Stomach smooth muscle (tissue), 2 donors: ENCODE measurements at regions not wholly inside any gene's neighbourhood (a gene's known extent, or its start where the extent isn't known, plus 50 kb on each side); places are given as distances from the start of the nearest gene placed in this dataset.
"Not testable (repeated sequence)": the region's sequence is repeated elsewhere in the genome, so short reads cannot be mapped to it uniquely, and the experiment has no call there.

Source experiments
- H3K27ac ChIP-seq: one replicate; pipeline ENCODE4 v1.7.0; 2013; ENCODE audit warnings: mild to moderate bottlenecking, low read length, inconsistent platforms
- H3K27me3 ChIP-seq, 2 donors: one replicate each; pipeline ENCODE4 v1.7.0; 2013; ENCODE audit warnings: low read length in 2 of 2; ENCODE audit not compliant: insufficient read depth in 2 of 2, control insufficient read depth in 1 of 2
- H3K36me3 ChIP-seq, 2 donors: one replicate each; pipeline ENCODE4 v1.7.0; 2013; ENCODE audit warnings: low read length in 2 of 2; ENCODE audit not compliant: control insufficient read depth in 2 of 2, insufficient read depth in 2 of 2
- H3K4me1 ChIP-seq: one replicate; pipeline ENCODE4 v1.7.0; 2013; ENCODE audit warnings: low read length; ENCODE audit not compliant: control insufficient read depth, insufficient read depth
- H3K4me3 ChIP-seq, 2 donors: one replicate each; pipeline ENCODE4 v1.7.0; 2013; ENCODE audit warnings: low read length in 2 of 2
- H3K9ac ChIP-seq, 2 donors: one replicate each; pipeline ENCODE4 v1.7.0; 2013; ENCODE audit warnings: low read length in 2 of 2, mild to moderate bottlenecking in 1 of 2
- H3K9me3 ChIP-seq, 2 donors: one replicate each; pipeline ENCODE4 v1.7.0; 2013; ENCODE audit warnings: low read length in 2 of 2; ENCODE audit not compliant: control insufficient read depth in 2 of 2
- donor health status: healthy.
- donor health status: Pancreatic carcinoma.

DNA sequence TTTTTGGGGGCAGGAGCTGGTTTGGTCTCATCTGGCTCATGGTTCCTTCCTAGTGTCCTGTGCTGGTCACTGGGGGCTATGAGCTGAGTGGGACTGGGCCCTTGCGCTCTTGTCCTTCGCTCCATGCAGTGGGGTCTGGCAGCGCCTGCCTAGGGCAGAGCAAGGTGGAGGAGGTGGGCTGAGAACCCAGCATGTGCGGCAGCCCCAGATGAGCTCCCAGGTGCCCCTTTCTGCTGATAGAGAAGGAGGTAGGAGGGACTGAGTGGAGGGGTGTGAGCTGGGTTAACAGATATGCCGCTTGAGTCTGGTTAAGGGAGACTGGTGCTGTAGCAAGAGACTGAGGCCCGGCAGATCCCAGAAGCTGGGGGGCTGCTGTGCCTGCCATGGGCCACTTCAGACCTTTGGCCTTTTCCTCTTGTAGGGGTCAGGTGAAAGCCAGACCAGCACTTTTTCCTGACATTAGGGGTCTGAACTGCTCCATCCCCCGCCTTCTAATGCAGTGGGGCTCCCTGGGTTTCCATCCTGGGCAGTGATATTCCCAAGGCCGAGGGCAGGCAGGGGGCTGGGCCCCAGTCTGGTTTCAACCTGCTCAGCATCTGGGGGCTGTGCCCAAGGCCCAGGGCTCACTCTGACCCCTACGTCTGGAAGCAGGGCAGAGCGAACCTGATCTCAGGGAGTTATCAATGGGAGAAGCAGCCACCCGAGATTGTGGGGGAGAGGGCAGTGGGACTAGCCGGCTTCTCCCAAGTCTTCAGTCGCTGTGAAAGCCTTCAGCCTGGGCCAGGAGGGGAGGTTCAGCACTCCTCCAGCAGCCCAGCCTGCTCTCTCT is 62.9 kb upstream of the PRR23C start:
- H3K36me3 ChIP-seq, result no peaks in the 10 kb centered on the region
- H3K27ac ChIP-seq, result no peak overlapping the region
- peaks cover 6% of the 10 kb centered on the region in 2 donors for H3K27me3 ChIP-seq
- H3K9ac ChIP-seq, result no peak overlapping the region
- H3K4me3 ChIP-seq, result no peak overlapping the region
- peaks cover 3% of the 10 kb centered on the region for H3K4me1 ChIP-seq
- no peaks in the 10 kb centered on the region for H3K9me3 ChIP-seq

DNA sequence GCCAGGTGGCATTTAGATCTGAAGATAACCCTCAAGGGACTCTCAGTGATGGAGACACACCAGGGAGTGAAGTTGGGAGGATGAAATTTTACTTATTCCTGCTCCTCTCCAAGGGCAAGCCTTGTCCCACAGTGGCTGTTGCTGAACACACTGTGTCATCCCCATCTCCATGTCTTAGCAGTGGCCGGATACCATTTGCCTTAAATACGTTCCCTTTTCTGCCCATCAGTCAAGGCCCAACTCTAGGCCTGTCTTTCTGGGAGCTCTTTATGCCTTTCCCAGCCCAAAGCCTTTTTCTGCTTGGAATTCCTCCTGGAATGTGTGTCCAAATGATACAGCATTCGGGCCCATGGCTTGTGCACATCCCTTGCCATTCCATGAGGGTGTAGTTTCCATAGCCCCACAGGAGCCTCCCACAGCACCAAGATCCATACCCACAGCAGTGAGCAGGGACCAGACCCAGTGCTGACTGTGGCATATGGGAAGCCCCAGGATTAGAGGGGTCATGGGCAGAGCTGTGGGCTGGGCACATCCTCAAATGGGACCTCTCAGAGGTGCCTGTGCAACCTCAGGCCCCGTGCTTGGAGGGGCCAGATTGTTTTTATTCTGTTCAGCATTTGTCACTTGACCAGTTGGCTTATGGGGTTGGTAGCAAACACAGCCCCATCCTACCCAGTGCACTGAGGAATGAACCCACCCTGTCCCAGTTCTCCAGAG is 63.7 kb upstream of the PRR23C start:
- H3K36me3 ChIP-seq, result no peaks in the 10 kb centered on the region
- no peak overlapping the region for H3K4me3 ChIP-seq
- peaks cover 6% of the 10 kb centered on the region in 2 donors for H3K27me3 ChIP-seq
- H3K9me3 ChIP-seq, result no peaks in the 10 kb centered on the region
- H3K4me1 ChIP-seq, result peaks cover 3% of the 10 kb centered on the region
- no peak overlapping the region for H3K9ac ChIP-seq
- H3K27ac ChIP-seq, result no peak overlapping the region

DNA sequence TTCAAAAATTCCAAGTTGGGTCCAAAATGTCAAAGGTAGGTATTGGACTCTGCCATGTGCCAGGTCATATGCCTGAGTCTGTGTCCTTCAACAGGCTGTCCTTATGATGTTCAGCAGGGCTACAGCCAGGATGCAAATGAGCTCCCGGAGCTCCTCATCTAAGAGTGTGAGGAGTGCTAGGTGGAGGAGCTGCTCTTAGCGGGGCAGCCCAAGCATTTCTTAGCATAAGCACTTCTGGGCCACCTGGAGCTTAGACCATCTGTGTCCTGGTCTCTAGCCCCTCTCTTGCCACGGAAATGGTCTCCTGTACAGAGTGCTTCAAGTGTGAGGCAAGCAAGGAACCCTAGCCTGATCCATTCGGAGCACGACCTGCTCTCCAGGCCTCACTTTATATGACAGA is 64.6 kb upstream of the PRR23C start:
- Histone ChIP-seq H3K9me3 (no peaks in the 10 kb centered on the region), H3K4me1 (peaks cover 3% of the 10 kb centered on the region), H3K27me3 (peaks cover 6% of the 10 kb centered on the region in 2 donors), H3K4me3 (no peak overlapping the region), H3K27ac (no peak overlapping the region), H3K36me3 (no peaks in the 10 kb centered on the region), H3K9ac (no peak overlapping the region)

DNA sequence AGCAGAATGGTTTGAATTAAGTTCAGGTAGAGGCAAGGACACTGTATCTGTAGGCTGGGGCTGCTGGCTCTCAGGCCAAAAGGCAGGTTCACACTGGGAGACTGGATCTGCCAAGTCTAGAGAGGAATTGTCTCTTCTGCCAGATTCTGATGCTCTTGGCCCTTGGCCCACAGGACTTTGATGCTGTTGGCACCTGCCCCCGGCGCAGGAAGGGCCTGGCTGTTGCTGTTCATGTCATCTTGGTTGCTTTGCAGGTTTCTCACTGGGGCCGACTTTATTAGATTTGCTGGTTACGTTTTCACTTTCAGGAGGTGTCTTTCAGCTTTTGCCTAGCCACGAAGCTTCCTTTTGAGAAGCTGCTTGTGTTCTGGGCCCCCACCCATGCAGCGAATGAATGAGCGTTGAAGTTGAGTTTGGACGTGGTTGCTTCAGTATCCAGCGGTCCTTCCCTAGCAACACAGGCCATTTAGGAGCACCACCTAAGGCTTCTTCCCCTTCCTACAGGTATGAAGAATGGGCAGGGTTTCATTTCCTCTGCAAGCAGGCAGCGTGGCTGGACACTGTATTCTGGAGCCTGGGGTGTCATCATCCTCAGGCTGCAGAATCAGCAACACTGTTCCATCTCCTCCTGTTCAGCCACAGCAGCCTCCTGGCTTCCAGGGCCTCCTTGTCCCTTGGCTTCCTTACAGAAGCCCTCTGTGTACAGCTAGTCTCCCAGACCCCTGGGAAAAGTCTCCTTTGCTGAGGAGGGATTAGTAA is 65.6 kb upstream of the PRR23C start:
- Histone ChIP-seq H3K27ac (no peak overlapping the region), H3K4me1 (peaks cover 3% of the 10 kb centered on the region), H3K9me3 (no peaks in the 10 kb centered on the region), H3K27me3 (peaks cover 6% of the 10 kb centered on the region in 2 donors), H3K9ac (no peak overlapping the region), H3K36me3 (no peaks in the 10 kb centered on the region), H3K4me3 (no peak overlapping the region)

DNA sequence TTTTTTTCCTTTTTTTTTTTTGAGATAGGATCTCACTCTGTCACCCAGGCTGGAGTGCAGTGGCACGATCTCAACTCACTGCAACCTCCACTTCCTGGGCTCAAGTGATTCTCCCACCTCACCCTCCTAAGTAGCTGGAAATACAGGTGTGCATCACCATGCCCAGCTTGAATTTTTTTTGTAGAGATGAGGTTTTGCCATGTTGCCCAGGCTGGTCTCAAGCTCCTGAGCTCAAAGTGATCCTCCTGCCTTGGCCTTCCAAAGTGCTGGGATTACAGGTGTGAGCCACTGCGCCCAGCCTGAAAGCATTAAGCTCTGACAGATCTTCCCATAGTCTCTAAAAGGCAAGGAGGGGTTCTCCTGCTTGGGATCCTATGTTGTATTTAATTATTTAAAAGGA is 66.2 kb upstream of the PRR23C start:
- H3K4me3 ChIP-seq, H3K36me3 ChIP-seq, H3K27ac ChIP-seq, H3K9ac ChIP-seq, H3K9me3 ChIP-seq, H3K27me3 ChIP-seq, H3K4me1 ChIP-seq: not testable (repeated sequence)

DNA sequence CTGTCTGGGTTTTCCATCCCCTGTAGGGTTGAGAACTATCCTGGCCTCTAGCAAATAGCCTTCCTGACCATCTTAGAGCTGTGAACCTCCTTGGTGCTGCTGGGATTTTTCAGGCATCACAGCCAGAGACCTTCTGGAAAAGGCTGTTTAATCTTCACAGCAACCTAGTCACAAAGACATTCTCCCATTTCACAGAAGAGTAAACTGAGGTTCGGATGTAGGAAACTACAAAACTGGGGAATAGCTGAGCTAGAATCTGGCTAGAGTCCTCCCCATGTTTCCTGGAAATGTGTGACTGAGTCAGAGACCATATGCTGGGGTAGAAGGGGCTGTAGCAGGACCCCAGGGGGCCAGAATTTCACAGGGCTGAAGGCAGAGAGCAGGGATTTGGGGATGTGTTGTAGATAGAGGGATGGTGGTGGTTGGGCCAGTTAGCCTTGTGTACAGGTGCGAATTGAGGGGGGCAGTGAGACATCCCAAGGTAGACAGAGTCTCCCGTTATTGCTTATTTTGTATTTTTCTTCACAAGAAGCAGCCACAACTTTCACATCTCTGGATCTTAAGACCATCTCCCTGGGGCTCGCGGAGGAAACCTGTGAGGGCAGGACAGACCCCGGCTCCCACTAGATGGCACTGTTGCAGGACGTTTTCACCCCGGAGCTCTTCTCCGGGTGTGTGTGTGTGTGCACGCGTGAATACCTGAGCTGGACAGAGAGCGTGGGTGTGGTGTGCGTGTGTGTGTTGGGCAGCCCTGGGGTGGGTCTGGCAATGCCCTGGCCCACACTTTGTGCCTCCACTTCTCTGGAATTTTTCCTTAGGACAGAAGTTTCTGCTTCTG is 66.9 kb upstream of the PRR23C start:
- H3K4me3 ChIP-seq, result no peak overlapping the region
- no peaks in the 10 kb centered on the region for H3K36me3 ChIP-seq
- H3K9ac ChIP-seq, result no peak overlapping the region
- H3K4me1 ChIP-seq, result peaks cover 3% of the 10 kb centered on the region
- peaks cover 6% of the 10 kb centered on the region in 2 donors for H3K27me3 ChIP-seq
- H3K9me3 ChIP-seq, result no peaks in the 10 kb centered on the region
- H3K27ac ChIP-seq, result no peak overlapping the region

DNA sequence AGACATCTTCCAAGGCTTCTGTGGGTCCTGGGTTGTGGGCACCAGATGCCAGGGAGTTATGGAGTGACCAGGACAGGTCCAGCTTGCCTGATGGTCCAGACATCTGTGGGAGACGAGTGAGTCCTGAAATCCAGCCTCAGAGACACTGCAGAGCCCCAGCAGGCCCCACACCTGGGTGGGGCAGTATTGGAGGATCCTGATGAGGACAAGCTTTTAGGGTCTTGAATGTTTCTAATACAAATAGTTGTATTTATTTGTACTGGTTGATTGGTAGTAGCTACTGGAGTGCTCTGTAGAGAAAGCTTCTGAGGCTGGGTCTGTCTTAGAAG is 67.5 kb upstream of the PRR23C start:
- Histone ChIP-seq H3K27me3 (peaks cover 5 to 6% of the 10 kb centered on the region in 2 donors), H3K4me3 (no peak overlapping the region)

DNA sequence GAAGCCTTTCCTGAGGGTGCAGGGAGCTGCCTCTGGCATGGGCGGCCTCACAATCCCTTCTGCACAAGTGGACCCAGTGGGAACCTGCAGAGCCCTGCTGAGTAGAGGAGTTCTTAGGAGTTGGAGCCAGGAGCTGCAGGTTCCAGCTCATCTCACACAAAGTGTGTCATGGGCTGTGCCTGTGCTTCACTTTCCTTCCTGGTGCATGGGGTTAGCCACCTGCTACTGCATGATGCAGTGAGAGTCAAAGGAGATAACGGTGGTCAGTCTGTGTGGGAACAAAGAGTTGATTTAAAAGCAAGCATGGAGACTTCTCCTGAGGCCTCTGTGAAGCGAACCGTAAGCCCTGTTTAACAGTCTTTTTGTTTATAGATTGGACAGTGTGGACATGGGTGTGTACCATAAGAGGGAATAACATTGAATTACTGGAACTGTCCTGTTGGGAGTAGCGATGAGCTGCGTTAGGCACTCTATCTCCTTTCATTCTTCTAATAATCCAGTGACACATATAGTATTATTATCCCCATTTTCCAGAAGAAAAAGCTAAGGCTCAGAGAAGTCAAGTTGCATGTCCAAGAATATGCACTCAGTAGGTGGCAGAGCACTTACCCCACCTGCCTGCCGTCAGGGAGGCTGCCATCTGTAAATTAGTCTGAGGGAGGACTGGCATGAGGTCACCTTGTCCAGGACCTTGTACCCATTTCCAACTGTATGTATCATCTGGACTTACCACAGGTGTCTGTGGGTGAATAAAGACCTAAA is 68.7 kb upstream of the PRR23C start:
- peaks cover 3% of the 10 kb centered on the region for H3K4me1 ChIP-seq
- H3K27ac ChIP-seq, result no peak overlapping the region

More for the DNA sequence above, 67.5 kb upstream of the PRR23C start:
- Histone ChIP-seq H3K9me3 (no peaks in the 10 kb centered on the region), H3K27ac (no peak overlapping the region), H3K4me1 (peaks cover 3% of the 10 kb centered on the region), H3K9ac (no peak overlapping the region), H3K36me3 (no peaks in the 10 kb centered on the region)

DNA sequence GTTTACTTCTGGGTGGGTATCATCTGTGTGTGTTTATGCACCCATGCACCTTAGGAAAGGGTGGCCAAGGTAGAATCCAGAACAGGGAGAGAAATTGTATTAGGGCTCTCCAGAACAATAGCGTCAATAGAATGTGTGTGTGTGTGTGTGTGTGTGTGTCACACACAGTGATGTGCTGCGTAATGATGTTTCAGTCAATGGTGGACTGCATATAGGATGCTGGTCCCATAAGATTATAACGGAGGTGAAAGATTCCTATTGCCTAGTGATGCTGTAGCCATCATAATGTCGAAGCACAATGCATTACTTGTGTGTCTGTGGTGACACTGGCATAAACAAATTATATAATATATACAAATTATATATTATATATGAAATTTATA is 69.3 kb upstream of the PRR23C start:
- H3K9ac ChIP-seq, result no peak overlapping the region
- H3K9me3 ChIP-seq, result no peaks in the 10 kb centered on the region
- H3K4me1 ChIP-seq, result peaks cover 3% of the 10 kb centered on the region
- no peak overlapping the region for H3K4me3 ChIP-seq
- peaks cover 2 to 6% of the 10 kb centered on the region in 2 donors for H3K27me3 ChIP-seq
- H3K36me3 ChIP-seq, result no peaks in the 10 kb centered on the region
- no peak overlapping the region for H3K27ac ChIP-seq

More for the DNA sequence above, 68.7 kb upstream of the PRR23C start:
- no peaks in the 10 kb centered on the region for H3K9me3 ChIP-seq
- H3K36me3 ChIP-seq, result no peaks in the 10 kb centered on the region
- no peak overlapping the region for H3K4me3 ChIP-seq
- no peak overlapping the region for H3K9ac ChIP-seq
- H3K27me3 ChIP-seq, result peaks cover 2 to 6% of the 10 kb centered on the region in 2 donors

DNA sequence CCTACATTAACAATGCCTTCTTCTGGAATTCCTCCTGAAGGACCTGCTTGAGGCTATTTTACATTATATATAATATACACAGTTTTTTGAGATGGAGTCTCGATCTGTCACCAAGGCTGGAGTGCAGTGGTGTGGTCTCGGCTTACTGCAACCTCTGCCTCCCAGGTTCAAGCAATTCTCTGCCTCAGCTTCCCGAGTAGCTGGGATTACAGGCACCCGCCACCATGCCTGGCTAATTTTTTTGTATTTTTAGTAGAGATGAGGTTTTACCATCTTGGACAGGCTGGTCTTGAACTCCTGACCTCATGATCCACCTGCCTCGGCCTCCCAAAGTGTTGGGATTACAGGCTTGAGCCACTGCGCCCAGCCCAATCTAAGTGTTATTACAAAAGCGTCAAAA is 71.9 kb upstream of the PRR23C start:
- not testable (repeated sequence) for H3K9me3 ChIP-seq, H3K36me3 ChIP-seq, H3K4me3 ChIP-seq, H3K9ac ChIP-seq, H3K27me3 ChIP-seq, H3K4me1 ChIP-seq, H3K27ac ChIP-seq
